Activated CD8-positive, alpha-beta memory T cell treated with anti-CD3 and anti-CD28 coated beads, Interleukin-2, amount 50 U/mL, for 4 hours (primary cell): ENCODE measurements at regions not wholly inside any gene's neighbourhood (a gene's known extent, or its start where the extent isn't known, plus 50 kb on each side); places are given as distances from the start of the nearest gene placed in this dataset.
"Not testable (repeated sequence)": the region's sequence is repeated elsewhere in the genome, so short reads cannot be mapped to it uniquely, and the experiment has no call there.

Experiments
- DNase-seq: peaks from one replicate; pipeline ENCODE4 v3.0.0-alpha.2; 2020

DNA sequence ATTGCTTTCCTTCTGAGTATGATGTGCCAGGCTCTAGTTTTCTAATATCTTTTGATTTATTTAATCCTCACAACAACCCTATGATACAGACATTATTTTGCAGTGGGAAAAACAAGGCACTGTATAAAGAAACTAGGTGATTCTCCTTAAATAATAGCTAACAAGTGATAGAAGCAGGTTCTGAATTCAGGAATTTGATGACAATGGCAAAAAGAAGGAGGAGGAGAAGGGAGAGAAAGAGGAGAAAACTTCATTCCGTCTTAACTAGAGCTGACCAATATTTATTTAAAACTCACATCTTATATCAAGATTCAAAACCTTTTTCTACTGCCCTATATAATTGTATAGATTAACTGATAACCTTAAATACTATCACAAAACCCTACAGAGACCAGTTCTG lies 1477.1 kb upstream of the PCDH7 start:
- no peak for DNase-seq

DNA sequence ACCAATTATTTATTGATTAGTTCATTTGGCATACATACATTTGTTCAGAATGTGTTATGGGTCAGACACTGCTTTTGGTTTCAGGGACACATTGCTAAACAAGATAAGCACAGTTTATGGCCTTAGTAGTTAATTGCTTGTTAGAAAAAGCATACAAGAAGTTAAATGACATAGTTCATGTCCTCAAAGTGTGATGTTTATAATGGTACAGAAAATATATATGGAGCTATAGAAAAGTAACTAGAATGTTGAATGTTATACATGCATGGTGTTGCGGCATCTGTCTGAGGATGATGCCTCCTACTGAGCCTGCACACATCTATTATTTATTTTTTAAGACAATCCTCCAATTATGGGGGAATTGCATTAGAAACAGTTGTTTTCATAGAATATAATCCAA lies 1476.3 kb upstream of the PCDH7 start:
- DNase-seq, result no peak

DNA sequence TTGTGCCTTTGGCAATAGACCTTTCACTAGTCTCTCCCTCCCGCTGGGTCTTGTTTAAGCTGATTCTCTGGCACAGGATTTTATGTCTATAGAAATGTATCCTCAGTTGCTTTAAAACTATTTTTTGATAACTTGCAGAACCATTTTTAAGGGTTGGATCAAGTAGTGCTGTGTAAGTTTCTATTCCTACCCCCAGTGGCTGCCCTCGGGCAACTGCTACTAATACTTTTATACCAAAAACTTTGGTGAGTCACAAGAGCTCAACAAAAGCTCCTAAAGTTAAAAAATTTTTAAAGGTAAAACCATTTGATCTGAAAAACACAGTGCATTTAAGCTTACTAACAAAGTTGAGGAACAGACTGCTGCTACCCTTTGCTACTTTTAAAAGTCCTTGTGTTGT lies 1460.6 kb upstream of the PCDH7 start:
- no peak for DNase-seq

DNA sequence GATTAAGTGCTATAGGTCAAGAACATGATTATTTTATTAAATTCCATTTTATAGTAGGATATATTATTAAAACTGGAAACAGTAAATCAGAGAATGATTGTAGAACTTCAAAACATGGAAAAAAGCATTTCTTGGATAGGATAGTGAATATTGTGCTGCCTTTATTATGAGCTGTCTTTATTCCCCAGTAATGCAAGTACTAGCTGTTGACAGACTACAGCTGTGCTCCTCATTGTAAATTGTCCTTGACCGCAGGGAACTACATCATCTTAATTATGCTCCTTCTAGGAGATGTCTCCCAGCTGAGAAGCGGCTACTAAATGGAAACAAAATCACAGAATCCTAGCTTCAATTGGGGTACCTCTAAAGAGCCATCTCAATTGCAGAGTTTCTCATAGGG lies 1457.2 kb upstream of the PCDH7 start:
- DNase-seq, result no peak

DNA sequence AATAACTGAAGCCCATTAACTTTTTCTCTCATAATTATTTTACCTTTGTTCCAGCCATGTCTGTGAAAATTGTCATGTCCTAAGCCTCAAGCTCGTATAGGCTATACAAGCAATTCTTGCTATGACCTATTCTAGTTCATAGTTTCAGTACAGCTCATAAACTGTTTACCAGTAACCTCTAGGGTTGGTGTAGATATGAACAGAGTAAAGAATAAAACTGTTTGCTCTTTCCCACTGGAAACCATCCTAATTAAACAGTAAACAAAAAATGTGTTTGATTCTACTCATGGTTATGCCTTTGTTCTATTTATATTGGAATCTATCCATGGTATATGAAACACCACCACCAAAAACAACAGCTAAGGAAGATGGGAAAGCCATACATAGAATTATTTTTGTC lies 1444.0 kb upstream of the PCDH7 start:
- no peak for DNase-seq

DNA sequence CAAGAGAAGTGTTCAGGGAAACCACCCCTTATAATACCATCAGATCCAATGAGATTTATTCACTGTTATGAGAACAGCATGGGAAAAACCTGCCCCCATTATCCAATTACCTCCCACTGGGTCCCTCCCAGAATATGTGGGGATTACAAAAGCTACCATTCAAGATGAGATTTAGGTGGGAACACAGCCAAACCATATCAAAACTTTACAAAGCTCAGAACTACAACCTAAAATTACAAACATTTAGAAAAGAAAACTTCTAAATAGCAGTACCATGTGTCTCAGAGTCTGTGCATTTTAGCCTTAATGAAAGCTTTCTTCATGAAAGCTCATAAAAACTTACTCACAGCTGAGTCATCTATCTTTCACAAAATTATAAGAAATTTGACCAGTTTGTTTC lies 1442.8 kb upstream of the PCDH7 start:
- no peak for DNase-seq

DNA sequence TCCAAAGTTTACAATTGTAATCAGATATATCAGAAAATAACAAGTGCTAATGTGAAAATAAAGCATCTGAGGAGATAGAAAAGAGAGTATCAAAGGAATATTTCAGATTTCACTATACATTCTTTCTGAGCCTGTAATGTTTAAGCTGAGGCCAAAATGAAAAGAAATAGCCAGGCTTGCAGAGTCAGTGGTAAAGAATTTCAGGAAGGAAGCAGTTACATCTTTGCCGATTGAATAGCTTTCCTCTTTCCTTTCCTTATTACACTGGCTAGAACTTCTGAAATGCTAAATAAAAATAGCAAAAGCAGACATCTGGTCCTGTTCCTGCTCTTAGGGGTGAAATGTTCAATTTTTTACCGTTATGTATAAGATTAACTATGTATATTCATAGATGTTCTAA lies 1441.6 kb upstream of the PCDH7 start:
- no peak for DNase-seq

DNA sequence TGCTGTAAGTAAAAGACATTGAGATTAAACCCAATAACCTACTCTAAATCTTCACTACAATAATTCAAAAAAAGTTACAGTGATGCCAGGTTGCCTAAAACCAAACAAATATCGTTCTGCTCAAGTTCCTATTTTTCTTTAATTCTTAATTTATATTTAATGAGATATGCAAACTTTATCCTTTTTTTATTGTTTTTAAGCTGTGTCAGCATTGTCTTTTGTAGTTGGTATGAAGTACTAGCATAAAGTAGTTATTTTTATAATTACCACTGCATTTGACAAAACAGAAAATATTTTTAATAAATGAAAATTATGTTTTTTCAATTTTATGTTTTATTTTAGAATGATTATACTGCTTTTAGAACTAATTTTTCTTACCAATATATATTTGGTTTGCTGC lies 1431.1 kb upstream of the PCDH7 start:
- no peak for DNase-seq

DNA sequence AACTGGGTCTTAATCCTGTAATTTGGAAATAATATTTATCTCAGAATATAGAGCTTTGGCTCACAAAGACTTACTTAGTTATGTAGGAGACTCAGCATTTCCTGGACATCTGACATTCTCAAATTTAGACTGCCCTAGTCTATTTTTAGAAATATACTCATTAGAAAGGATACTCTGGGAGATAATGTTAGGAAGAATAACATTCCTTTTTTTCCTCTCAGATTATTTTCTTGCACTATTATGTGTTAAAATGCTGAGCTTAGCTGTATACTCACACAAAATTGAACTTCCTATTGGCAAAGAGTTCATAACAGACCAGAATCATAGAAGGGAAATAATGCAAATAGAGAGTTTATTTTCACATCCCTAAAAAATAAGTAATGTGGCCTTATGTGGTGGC lies 1424.9 kb upstream of the PCDH7 start:
- DNase-seq, result no peak

DNA sequence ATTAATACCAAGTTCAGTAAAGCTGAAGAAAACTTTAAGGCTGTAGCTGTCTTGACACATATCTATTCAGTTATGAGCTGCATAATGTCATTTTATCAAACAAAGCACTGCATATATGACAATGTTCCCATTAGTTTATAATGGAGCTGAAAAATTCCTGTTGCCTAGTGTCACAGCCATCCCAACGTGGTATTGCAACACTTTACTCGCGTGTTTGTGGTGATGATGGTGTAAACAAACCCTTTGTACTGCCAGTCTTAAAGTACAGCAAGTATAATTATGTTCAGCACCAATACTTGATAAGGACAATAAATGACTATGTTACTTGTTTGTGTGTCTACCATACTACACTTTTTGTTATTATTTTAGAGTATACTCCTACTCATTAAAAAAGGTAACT lies 1415.6 kb upstream of the PCDH7 start:
- no peak for DNase-seq

DNA sequence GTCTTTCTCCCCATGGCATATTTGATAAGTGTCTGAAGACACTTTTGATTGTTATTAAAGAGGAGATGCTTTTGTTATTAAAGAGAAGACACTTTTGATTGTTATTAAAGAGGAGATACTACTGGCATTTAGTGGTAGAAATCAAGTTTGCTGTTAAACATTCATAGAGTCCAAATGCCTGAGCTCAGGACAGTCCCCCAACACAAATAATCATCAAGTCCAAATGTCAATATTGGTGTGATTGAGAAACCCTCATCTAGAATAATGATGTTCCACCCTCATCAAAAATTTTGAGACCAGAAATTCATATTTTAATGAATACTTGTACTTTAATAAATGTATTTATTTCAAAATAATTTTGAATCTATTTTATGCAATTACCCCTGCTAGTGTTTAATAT lies 1412.9 kb upstream of the PCDH7 start:
- no peak for DNase-seq

DNA sequence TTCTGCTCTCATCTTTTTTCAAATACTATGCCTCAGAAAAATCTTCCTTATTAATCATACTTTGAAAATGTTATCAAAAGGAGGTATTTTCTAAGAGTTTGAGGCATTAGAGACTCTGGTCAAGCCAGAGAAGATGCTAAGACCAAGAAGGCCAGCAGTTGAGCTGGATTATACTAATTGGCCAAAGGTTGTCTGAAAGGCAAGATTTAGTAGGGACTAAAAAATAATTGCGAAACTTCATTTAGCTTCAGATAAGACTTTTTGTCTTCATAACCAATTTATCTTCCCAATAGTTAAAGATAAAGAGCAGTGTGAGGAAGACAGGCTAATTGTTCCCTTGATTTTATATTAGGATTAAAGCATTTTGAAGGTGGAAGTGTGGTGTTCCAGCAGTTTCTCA lies 1412.4 kb upstream of the PCDH7 start:
- no peak for DNase-seq

DNA sequence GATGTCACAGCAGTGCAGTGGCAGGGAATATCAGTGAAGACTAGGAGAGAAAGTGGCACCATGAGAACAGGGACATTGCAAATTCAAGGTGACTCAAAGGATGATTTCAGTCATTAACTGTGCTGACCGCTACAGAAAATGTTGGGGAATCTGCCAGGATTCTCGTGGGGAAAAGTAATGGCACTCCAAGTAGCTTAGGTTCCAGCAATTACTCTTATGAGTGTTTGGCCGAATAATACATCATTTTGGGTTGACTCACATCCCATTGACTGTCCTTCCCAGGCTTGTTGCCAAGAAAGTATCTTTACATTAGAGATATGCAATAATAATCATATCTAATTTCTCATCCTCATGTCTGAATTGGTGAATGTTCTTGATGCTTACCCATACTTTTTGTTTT lies 1411.1 kb upstream of the PCDH7 start:
- no peak for DNase-seq

DNA sequence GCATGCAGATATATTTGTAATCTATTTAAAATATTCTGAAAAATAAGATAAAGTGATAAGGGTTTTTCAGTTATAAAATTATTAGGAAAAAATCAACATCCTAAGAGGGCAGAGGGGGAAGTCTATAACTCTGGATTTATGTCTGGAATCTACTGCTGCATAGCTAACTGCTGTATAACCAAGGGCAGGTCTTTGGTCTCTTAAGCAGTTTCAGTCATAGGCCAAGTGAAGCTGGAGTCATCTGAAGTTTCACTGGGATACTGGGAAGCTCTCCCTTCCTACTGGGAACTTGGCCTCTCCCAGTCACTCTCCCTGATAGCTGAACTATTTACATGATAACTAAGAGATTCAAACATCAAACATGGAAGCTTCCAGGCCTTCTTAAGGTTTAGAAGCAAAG lies 1409.9 kb upstream of the PCDH7 start:
- no peak for DNase-seq

DNA sequence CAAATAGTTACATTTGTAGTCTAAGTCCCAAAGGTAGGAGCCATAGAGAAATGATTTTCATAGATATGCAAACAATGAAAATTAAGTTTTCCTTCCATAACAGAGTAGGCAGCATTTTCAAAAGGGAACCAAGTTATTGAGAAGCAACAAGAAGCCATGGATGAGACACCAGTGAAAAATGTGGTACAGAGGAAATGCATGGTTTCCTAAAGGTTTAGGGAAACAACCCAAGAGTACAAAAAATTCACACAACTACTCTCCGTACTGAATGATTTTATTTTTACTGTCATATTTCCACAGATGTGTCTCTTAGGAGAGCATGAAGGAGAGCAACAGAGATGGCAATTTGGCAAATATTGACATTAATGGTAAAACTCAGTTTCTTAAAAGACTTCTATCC lies 1408.9 kb upstream of the PCDH7 start:
- no peak for DNase-seq

DNA sequence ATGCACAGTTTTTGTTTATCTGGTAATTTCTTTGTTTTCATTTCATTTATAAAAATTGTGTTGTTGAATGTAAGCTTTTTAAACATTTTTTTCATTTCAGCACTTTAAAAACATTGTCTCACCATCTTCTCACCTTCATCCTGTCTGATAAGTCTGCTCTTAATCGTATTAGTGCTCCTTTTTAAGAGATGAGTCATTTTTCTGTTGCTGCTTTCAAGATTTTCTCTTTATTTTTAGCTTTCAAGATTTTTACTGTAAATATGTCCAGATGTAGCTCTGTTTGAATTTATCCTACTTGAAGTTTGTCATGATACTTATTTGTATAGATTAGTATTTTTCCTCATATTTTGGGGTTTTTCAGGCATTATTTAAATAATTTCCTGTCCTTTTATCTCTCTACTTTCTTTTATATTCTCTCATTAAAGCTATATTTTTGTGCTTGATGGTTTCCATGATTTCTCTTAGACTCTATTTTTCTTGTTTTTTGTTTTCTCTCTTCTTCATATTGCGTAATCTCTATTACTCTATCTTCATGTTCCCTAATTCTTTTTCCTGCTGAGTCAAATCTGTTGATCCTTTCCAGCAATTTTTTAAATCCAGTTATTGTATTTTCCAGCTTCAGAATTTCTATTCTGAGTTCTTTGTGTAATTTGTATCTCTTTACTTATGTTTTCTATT lies 1400.4 kb upstream of the PCDH7 start:
- no peak for DNase-seq

DNA sequence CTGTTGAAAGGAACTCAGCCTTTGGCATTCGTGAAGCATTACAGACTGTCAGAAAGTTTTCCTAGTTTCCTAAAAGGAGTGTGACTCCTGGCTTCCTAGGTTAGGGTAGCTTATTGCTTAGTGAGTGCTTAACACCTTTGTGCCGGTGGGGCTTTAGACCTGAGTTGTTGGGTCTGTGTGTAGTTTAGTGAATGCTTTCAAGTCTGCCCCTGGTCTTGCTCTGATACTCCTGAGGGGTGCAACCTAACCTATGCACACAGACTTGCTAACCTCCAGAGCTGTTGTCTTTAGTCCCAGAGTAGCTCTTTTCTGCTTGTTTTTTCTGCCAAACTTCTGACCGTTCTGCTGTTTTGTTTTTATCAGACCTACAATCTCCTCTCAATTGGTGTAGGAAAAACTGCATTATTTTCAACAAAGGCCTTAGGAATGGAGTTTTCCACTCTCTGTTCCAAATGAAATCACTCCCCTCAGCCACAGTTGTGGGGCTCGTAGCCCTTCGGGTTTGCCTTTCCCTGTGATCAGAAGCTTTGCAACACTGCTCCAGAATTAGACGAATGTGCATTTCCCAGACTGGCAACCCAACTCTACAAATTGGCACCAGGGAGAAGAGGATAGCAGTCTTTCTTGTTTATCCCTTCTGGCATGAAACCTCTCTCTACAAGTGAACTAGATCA lies 1399.1 kb upstream of the PCDH7 start:
- DNase-seq, result no peak

DNA sequence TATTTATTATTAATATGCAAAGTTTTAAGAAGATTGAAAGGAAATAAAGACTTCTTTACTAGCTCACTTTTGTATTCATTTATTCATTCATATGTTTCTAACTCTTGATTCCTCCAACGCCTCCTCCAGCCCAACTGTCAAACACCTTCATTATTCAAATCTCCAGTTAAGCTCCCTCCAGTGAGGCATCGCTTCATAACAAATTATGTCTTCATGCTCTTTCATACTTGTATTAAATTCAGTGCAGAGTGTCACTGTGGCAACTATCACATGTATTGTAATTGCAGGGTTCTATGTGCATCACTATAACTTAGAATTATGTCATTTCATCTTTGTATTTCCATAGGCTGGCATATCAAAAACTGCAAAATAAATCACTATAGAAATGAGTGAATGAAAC lies 1394.2 kb upstream of the PCDH7 start:
- DNase-seq, result no peak

DNA sequence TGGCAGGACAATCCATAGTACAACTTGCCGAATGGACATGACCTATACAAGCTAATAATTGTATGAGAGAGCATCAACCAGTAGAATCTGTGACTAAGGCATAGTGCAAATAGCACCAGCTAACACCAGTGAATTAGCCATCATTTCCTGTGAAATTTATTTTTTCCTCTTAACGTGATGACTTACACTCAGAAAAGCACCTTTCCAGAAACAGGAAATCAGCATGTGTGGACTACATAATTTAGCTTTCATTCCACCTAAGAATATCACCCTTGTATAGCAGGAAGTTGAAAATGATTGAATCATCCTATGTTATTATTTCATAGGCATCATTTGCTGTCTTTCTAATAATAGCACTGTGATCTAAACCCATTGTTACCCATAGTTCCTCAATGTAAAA lies 1393.4 kb upstream of the PCDH7 start:
- no peak for DNase-seq

DNA sequence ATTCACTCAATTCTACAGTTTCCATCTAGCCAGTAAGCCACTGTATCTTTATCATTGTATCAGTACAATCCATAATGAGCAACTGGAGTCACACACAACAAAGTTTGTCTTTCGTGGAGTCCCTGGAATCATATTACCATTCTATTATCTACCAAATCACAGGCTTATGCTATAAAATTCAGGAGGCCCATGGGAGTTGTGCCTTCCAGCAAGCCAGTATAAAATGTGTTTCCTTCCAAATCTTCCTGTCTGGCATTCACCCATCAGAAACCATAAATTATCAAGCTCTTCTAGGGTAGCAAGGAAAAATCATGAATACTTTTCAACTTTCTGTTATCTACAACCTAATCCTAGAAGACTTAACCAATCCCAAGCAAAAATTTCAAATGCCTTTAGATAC lies 1383.3 kb upstream of the PCDH7 start:
- no peak for DNase-seq

DNA sequence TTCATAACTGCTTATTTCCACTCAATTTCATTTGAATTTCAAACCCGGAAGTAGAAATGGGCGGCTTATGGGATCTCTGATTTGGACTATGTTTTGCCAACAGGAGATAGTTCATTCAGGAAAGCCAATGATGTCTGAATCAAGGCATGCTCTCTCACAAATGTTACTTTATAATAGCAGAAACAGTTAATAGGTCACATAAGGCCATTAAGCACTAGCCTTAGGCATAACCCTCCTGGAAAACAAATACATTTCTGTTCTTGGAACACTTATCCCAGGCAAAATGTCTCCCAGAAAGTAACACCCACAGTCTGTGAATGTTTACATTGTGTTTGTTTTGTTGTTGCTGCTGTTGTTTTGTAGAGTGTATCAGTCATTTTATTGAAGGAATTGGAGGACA lies 1347.2 kb upstream of the PCDH7 start:
- no peak for DNase-seq

DNA sequence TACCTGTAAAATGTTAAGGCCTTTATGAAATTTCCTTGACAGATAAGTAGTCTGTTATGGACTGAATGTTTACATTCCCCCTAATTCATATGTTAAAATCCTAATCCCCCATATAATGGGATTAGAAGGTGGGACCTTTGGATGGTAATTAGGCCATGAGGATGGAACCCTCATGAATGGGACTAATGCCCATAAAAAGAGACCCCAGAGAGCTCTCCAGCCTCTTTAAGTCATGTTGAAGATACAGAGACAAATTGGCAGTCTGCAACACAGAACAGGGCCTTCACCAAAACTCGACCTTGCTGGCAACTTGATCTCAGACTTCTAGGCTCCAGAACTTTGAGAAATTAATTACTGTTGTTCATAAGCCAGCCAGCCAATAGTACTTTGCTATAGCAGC lies 1344.5 kb upstream of the PCDH7 start:
- DNase-seq, result no peak

DNA sequence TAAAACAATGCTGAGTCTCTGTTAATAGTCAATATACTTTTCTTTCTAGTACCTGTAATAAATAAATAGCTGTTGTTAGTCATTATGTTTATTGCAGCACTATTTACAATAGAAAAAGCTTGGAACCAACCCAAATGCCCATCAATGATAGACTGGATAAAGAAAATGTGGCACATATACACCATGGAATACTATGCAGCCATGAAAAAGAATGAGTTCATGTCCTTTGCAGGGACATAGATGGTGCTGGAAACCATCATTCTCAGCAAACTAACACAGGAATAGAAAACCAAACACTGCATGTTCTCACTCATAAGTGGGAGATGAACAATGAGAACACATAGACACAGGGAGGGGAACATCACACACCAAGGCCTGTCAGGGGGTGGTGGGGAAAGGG lies 1341.9 kb upstream of the PCDH7 start:
- not testable (repeated sequence) for DNase-seq

DNA sequence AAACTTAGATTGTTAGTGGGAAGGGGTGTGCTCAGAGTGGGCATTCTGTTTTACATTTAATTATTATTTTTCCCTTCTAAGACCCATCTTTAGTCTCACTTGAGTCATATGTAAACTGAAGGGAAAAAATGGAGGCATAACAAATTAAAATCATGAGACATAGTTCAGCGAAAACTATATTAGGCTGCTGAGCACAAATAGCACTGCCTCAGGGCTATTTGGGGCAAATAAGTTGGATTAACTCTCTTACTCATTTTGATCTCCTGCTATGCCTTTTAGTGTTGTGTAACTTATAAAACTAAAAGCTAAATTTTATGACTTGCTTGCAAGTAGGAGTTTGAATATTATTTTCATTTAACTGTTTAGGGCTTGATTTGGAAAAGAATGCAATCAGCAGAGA lies 1329.2 kb upstream of the PCDH7 start:
- DNase-seq, result no peak

DNA sequence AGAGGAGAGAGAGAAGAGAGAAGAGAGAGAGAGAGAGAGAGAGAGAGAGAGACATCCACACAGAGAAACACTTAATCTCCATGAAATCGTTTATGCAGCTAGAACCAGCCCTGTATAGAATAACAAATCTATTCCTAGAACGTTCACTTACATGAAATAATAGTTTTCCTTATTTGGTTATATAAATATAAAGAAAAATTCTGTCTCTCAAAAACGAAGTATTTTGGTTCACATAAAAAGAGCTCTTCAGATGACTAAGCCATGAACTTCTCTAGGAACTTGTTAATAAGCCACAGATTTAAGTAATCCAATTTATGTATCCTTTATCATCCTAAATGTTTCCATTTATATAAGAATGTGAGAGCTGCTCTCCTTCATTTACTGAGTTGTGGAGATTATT lies 1315.1 kb upstream of the PCDH7 start:
- DNase-seq, result no peak
